HEK293 (cell line): ENCODE measurements at regions not wholly inside any gene's neighbourhood (a gene's known extent, or its start where the extent isn't known, plus 50 kb on each side); places are given as distances from the start of the nearest gene placed in this dataset.

Experiments
- BCL11A ChIP-seq: fragments of 450-650 bp; formaldehyde crosslinking; IDR thresholded peaks from 2 replicates; pipeline ENCODE4 v1.5.1; 2016; ENCODE audit warnings: low read depth, missing biosample characterization, missing genetic modification characterization
- SP2 ChIP-seq: fragments of 450-650 bp; formaldehyde crosslinking; IDR thresholded peaks from 2 replicates; pipeline ENCODE4 v1.5.1; 2016; ENCODE audit warnings: missing biosample characterization, missing genetic modification characterization
- ZFP3 ChIP-seq: fragments of 450-650 bp; formaldehyde crosslinking; IDR thresholded peaks from 2 replicates; pipeline ENCODE4 v1.5.1; 2016; ENCODE audit warnings: low read depth, missing biosample characterization, missing genetic modification characterization
- ZNF121 ChIP-seq: fragments of 450-650 bp; formaldehyde crosslinking; IDR thresholded peaks from 2 replicates; pipeline ENCODE4 v1.5.1; 2016; ENCODE audit warnings: missing biosample characterization, missing genetic modification characterization
- ZNF274 ChIP-seq, 2 experiments: fragments of 200-500 bp in 1 of 2; fragments of 450-650 bp in 1 of 2; sonication (Bioruptor generic) in 1 of 2; formaldehyde crosslinking in 1 of 2; IDR thresholded peaks; 2 replicates each; pipeline versions ENCODE4 v1.5.1 to v1.6.1; 2014 to 2016; ENCODE audit warnings: borderline replicate concordance in 1 of 2, inconsistent platforms in 1 of 2, low read length in 1 of 2, missing biosample characterization in 1 of 2, missing genetic modification characterization in 1 of 2
- ZNF626 ChIP-seq: fragments of 450-650 bp; sonication (Bioruptor Pico); formaldehyde crosslinking; IDR thresholded peaks from 2 replicates; pipeline ENCODE4 v1.5.1; 2018; ENCODE audit warnings: missing biosample characterization, missing genetic modification characterization, inconsistent platforms
- ZNF660 ChIP-seq: fragments of 450-650 bp; IDR thresholded peaks from 2 replicates; pipeline ENCODE4 v1.5.1; 2018; ENCODE audit warnings: missing biosample characterization, mild to moderate bottlenecking, missing genetic modification characterization
- ZNF670 ChIP-seq: fragments of 450-650 bp; formaldehyde crosslinking; IDR thresholded peaks from 2 replicates; pipeline ENCODE4 v1.5.1; 2016; ENCODE audit warnings: missing biosample characterization, missing genetic modification characterization, low read depth
- TF ChIP-seq, protein P1 (sequence below): fragments of 450-650 bp; formaldehyde crosslinking; IDR thresholded peaks from 2 replicates; pipeline ENCODE4 v1.5.1; 2016; ENCODE audit warnings: missing biosample characterization, missing genetic modification characterization
- TF ChIP-seq, protein P2 (sequence below): fragments of 450-650 bp; formaldehyde crosslinking; IDR thresholded peaks from 2 replicates; pipeline ENCODE4 v1.5.1; 2016; ENCODE audit warnings: missing biosample characterization, missing genetic modification characterization, low read depth
- TF ChIP-seq, protein P3 (sequence below): fragments of 450-650 bp; formaldehyde crosslinking; conservative IDR thresholded peaks from 2 replicates; pipeline ENCODE4 v1.5.1; 2016; ENCODE audit warnings: low read depth, missing biosample characterization, missing genetic modification characterization

- TF ChIP-seq, protein P1, sequence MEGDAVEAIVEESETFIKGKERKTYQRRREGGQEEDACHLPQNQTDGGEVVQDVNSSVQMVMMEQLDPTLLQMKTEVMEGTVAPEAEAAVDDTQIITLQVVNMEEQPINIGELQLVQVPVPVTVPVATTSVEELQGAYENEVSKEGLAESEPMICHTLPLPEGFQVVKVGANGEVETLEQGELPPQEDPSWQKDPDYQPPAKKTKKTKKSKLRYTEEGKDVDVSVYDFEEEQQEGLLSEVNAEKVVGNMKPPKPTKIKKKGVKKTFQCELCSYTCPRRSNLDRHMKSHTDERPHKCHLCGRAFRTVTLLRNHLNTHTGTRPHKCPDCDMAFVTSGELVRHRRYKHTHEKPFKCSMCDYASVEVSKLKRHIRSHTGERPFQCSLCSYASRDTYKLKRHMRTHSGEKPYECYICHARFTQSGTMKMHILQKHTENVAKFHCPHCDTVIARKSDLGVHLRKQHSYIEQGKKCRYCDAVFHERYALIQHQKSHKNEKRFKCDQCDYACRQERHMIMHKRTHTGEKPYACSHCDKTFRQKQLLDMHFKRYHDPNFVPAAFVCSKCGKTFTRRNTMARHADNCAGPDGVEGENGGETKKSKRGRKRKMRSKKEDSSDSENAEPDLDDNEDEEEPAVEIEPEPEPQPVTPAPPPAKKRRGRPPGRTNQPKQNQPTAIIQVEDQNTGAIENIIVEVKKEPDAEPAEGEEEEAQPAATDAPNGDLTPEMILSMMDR (tag by site-specific recombination), result no peak
- TF ChIP-seq ZNF660 (tag by site-specific recombination) (no peak), BCL11A (tag by site-specific recombination) (no peak), ZNF670 (tag by site-specific recombination) (no peak), ZNF626 (tag by site-specific recombination) (no peak), ZFP3 (tag by site-specific recombination) (no peak), ZNF274 (IDR thresholded peaks at IDR 0.05; ENCODE audit: low read length) (no peak), ZNF274 (tag by site-specific recombination; IDR thresholded peaks at IDR 0.05; ENCODE audit: borderline replicate concordance) (no peak), SP2 (tag by site-specific recombination) (no peak), ZNF121 (no peak)
- TF ChIP-seq, protein P2, sequence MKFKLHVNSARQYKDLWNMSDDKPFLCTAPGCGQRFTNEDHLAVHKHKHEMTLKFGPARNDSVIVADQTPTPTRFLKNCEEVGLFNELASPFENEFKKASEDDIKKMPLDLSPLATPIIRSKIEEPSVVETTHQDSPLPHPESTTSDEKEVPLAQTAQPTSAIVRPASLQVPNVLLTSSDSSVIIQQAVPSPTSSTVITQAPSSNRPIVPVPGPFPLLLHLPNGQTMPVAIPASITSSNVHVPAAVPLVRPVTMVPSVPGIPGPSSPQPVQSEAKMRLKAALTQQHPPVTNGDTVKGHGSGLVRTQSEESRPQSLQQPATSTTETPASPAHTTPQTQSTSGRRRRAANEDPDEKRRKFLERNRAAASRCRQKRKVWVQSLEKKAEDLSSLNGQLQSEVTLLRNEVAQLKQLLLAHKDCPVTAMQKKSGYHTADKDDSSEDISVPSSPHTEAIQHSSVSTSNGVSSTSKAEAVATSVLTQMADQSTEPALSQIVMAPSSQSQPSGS, result no peak
- TF ChIP-seq, protein P3, sequence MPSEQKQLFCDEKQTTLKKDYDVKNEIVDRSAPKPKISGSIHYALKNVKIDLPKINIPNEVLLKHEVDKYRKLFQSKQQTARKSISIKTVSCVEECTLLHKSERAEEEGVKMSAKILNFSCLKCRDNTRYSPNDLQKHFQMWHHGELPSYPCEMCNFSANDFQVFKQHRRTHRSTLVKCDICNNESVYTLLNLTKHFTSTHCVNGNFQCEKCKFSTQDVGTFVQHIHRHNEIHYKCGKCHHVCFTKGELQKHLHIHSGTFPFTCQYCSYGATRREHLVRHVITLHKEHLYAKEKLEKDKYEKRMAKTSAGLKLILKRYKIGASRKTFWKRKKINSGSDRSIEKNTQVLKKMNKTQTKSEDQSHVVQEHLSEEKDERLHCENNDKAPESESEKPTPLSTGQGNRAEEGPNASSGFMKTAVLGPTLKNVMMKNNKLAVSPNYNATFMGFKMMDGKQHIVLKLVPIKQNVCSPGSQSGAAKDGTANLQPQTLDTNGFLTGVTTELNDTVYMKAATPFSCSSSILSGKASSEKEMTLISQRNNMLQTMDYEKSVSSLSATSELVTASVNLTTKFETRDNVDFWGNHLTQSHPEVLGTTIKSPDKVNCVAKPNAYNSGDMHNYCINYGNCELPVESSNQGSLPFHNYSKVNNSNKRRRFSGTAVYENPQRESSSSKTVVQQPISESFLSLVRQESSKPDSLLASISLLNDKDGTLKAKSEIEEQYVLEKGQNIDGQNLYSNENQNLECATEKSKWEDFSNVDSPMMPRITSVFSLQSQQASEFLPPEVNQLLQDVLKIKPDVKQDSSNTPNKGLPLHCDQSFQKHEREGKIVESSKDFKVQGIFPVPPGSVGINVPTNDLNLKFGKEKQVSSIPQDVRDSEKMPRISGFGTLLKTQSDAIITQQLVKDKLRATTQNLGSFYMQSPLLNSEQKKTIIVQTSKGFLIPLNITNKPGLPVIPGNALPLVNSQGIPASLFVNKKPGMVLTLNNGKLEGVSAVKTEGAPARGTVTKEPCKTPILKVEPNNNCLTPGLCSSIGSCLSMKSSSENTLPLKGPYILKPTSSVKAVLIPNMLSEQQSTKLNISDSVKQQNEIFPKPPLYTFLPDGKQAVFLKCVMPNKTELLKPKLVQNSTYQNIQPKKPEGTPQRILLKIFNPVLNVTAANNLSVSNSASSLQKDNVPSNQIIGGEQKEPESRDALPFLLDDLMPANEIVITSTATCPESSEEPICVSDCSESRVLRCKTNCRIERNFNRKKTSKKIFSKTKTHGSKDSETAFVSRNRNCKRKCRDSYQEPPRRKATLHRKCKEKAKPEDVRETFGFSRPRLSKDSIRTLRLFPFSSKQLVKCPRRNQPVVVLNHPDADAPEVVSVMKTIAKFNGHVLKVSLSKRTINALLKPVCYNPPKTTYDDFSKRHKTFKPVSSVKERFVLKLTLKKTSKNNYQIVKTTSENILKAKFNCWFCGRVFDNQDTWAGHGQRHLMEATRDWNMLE (tag by site-specific recombination), result no peak
These were observed 282.2 kb downstream of the MREG start for GRCh38 chr2:215731108-215731658.
